ENCODE measurements at regions not wholly inside any gene's neighbourhood (a gene's known extent, or its start where the extent isn't known, plus 50 kb on each side); places are given as distances from the start of the nearest gene placed in this dataset.
"Not testable (repeated sequence)": the region's sequence is repeated elsewhere in the genome, so short reads cannot be mapped to it uniquely, and the experiment has no call there.

GRCh38 chr16:29291329-29292271 is 114.9 kb downstream of the NPIPB11 start:
- not testable (repeated sequence) for H3K36me3 ChIP-seq; DNase-seq (ENCODE audit: low spot score); H3K9me3 ChIP-seq; H3K27me3 ChIP-seq (replicated peaks; ENCODE audit: insufficient read depth); ATAC-seq (ENCODE audit: insufficient number of reproducible peaks, low FRiP score, low read depth)
- Histone ChIP-seq H3K4me3 (peak overlapping the region; percentile 69), H3K27ac (peak overlapping the region in 1 of 2 donors; percentile 35), H3K4me1 (ENCODE audit: control insufficient read depth in 1 of 2, low read depth in 2 of 2) (peaks cover 11 to 51% of the 10 kb centered on the region in 2 donors)

GRCh38 chr16:29290631-29291247 is 115.8 kb downstream of the NPIPB11 start:
- no peak for TF ChIP-seq CTCF (IDR thresholded peaks at IDR 0.05)
- H3K36me3 ChIP-seq, result no peaks in the 10 kb centered on the region
- peaks cover 11 to 51% of the 10 kb centered on the region in 2 donors for H3K4me1 ChIP-seq (ENCODE audit: control insufficient read depth in 1 of 2, low read depth in 2 of 2)
- H3K27me3 ChIP-seq (replicated peaks; ENCODE audit: insufficient read depth), result no peaks in the 10 kb centered on the region
- H3K4me3 ChIP-seq, result peak overlapping the region; percentile 69
- H3K9me3 ChIP-seq, result no peaks in the 10 kb centered on the region
- H3K27ac ChIP-seq, result peak overlapping the region; percentile 34 to 35
- ATAC-seq (ENCODE audit: insufficient number of reproducible peaks, low FRiP score, low read depth) (peak; percentile 88), DNase-seq (ENCODE audit: low spot score) (peak; percentile 89)

GRCh38 chr16:29289516-29290239 is 116.8 kb downstream of the NPIPB11 start:
- H3K4me1 ChIP-seq (ENCODE audit: control insufficient read depth in 1 of 2, low read depth in 2 of 2), result peaks cover 11 to 51% of the 10 kb centered on the region in 2 donors
- ATAC-seq (ENCODE audit: insufficient number of reproducible peaks, low FRiP score, low read depth); H3K27ac ChIP-seq; H3K4me3 ChIP-seq; H3K9me3 ChIP-seq; DNase-seq (ENCODE audit: low spot score); H3K36me3 ChIP-seq; H3K27me3 ChIP-seq (replicated peaks; ENCODE audit: insufficient read depth): not testable (repeated sequence)

GRCh38 chr16:29288711-29289474 is 117.6 kb downstream of the NPIPB11 start:
- H3K27me3 ChIP-seq (replicated peaks; ENCODE audit: insufficient read depth); H3K4me3 ChIP-seq; H3K36me3 ChIP-seq; ATAC-seq (ENCODE audit: insufficient number of reproducible peaks, low FRiP score, low read depth); DNase-seq (ENCODE audit: low spot score); H3K9me3 ChIP-seq: not testable (repeated sequence)
- Histone ChIP-seq H3K4me1 (ENCODE audit: control insufficient read depth in 1 of 2, low read depth in 2 of 2) (peaks cover 11 to 51% of the 10 kb centered on the region in 2 donors), H3K27ac (peak overlapping the region in 1 of 2 donors; percentile 31)

- Histone ChIP-seq H3K27ac (peak overlapping the region; percentile 28 to 31), H3K4me1 (ENCODE audit: control insufficient read depth in 1 of 2, low read depth in 2 of 2) (peaks cover 11 to 51% of the 10 kb centered on the region in 2 donors)
- not testable (repeated sequence) for H3K9me3 ChIP-seq; ATAC-seq (ENCODE audit: insufficient number of reproducible peaks, low FRiP score, low read depth); H3K36me3 ChIP-seq; H3K4me3 ChIP-seq; DNase-seq (ENCODE audit: low spot score); H3K27me3 ChIP-seq (replicated peaks; ENCODE audit: insufficient read depth)
Measured at GRCh38 chr16:29287871-29288535, 118.5 kb downstream of the NPIPB11 start.

GRCh38 chr16:29287246-29287645 is 119.3 kb downstream of the NPIPB11 start:
- peaks cover 11 to 46% of the 10 kb centered on the region in 2 donors for H3K4me1 ChIP-seq (ENCODE audit: control insufficient read depth in 1 of 2, low read depth in 2 of 2)
- DNase-seq (ENCODE audit: low spot score), result not testable (repeated sequence)

GRCh38 chr16:29286796-29287195 is 119.7 kb downstream of the NPIPB11 start:
- not testable (repeated sequence) for H3K4me3 ChIP-seq, H3K27ac ChIP-seq

More at GRCh38 chr16:29287246-29287645, 119.3 kb downstream of the NPIPB11 start:
- H3K27ac ChIP-seq; ATAC-seq (ENCODE audit: insufficient number of reproducible peaks, low FRiP score, low read depth); H3K27me3 ChIP-seq (replicated peaks; ENCODE audit: insufficient read depth); H3K4me3 ChIP-seq; H3K36me3 ChIP-seq; H3K9me3 ChIP-seq: not testable (repeated sequence)

GRCh38 chr16:29286161-29286560 is 120.3 kb downstream of the NPIPB11 start:
- not testable (repeated sequence) for ATAC-seq (ENCODE audit: insufficient number of reproducible peaks, low FRiP score, low read depth); H3K27me3 ChIP-seq (replicated peaks; ENCODE audit: insufficient read depth); H3K9me3 ChIP-seq; H3K4me3 ChIP-seq; H3K36me3 ChIP-seq; DNase-seq (ENCODE audit: low spot score); H3K27ac ChIP-seq
- peaks cover 4 to 36% of the 10 kb centered on the region in 2 donors for H3K4me1 ChIP-seq (ENCODE audit: control insufficient read depth in 1 of 2, low read depth in 2 of 2)

More at GRCh38 chr16:29286796-29287195, 119.7 kb downstream of the NPIPB11 start:
- H3K4me1 ChIP-seq (ENCODE audit: control insufficient read depth in 1 of 2, low read depth in 2 of 2), result peaks cover 9 to 42% of the 10 kb centered on the region in 2 donors
- H3K9me3 ChIP-seq; DNase-seq (ENCODE audit: low spot score); H3K27me3 ChIP-seq (replicated peaks; ENCODE audit: insufficient read depth); ATAC-seq (ENCODE audit: insufficient number of reproducible peaks, low FRiP score, low read depth); H3K36me3 ChIP-seq: not testable (repeated sequence)

GRCh38 chr16:29285151-29285885 is 121.2 kb downstream of the NPIPB11 start:
- H3K27me3 ChIP-seq (replicated peaks; ENCODE audit: insufficient read depth); H3K9me3 ChIP-seq; H3K4me3 ChIP-seq; DNase-seq (ENCODE audit: low spot score); H3K27ac ChIP-seq; ATAC-seq (ENCODE audit: insufficient number of reproducible peaks, low FRiP score, low read depth); H3K36me3 ChIP-seq: not testable (repeated sequence)
- peaks cover 0 to 27% of the 10 kb centered on the region in 2 donors for H3K4me1 ChIP-seq (ENCODE audit: control insufficient read depth in 1 of 2, low read depth in 2 of 2)

Measured in thoracic aorta (tissue), 2 donors.